ENCODE measurements at regions not wholly inside any gene's neighbourhood (a gene's known extent, or its start where the extent isn't known, plus 50 kb on each side); places are given as distances from the start of the nearest gene placed in this dataset.

DNA sequence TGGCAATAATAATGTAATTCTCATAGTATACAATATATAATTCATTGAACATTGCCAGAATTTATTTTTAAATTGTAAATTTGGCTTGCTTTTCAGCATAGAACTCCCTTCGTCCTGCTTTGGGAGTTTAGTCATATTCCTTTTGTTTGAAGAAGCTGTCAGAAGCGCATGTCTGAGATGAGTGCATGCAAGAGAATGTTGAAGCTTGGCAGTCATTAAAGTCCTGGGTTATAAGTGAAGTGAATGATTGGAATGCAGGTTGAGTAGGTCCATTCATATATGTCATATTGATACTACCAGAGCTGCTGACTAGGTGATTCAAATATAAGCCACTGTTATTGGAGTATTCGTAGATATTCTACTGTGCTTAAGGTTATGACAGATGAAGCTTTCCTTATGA lies 243.6 kb upstream of the MDFIC2 start:
- no peak for DNase-seq (ENCODE audit: low read depth, low spot score)
- no peaks in the 10 kb centered on the region for H3K9me1 ChIP-seq (ENCODE audit: control insufficient read depth, extremely low read depth, insufficient read depth, low read length)
- no peak overlapping the region for H3K9ac ChIP-seq (ENCODE audit: control insufficient read depth, extremely low read depth, insufficient read depth, low read length)
- H3K27ac ChIP-seq (ENCODE audit: control insufficient read depth, insufficient read depth, low read length), result no peak overlapping the region
- no peaks in the 10 kb centered on the region for H3K79me2 ChIP-seq (ENCODE audit: control insufficient read depth, insufficient read depth, low read length)
- no peaks in the 10 kb centered on the region for H3K9me3 ChIP-seq (ENCODE audit: control insufficient read depth, low read depth, low read length)
- H3K4me3 ChIP-seq (ENCODE audit: control insufficient read depth in 2 of 3, extremely low read depth in 1 of 3, insufficient read depth in 2 of 3, low read depth in 1 of 3, low read length in 3 of 3), result no peak overlapping the region
- H3K36me3 ChIP-seq (ENCODE audit: control insufficient read depth in 2 of 2, extremely low read depth in 1 of 2, insufficient read depth in 2 of 2, low read length in 2 of 2), result no peaks in the 10 kb centered on the region
- FAIRE-seq, result no peak
- no peaks in the 10 kb centered on the region for H3K27me3 ChIP-seq (ENCODE audit: control insufficient read depth, extremely low read depth, insufficient read depth, low read length)
- H3K4me2 ChIP-seq (ENCODE audit: control insufficient read depth, extremely low read depth, insufficient read depth, low read depth, low read length), result no peak overlapping the region
- no peak overlapping the region for H2AFZ ChIP-seq (ENCODE audit: control insufficient read depth, low read length)
- dilution Hi-C loops (cut with MboI; ENCODE audit: extremely low pct_ligation_motif_present, low sequenced_read_pairs), result no loop called here
- H3K4me1 ChIP-seq (ENCODE audit: control insufficient read depth, extremely low read depth, insufficient read depth, low read length), result no peaks in the 10 kb centered on the region
- TF ChIP-seq, protein P1, sequence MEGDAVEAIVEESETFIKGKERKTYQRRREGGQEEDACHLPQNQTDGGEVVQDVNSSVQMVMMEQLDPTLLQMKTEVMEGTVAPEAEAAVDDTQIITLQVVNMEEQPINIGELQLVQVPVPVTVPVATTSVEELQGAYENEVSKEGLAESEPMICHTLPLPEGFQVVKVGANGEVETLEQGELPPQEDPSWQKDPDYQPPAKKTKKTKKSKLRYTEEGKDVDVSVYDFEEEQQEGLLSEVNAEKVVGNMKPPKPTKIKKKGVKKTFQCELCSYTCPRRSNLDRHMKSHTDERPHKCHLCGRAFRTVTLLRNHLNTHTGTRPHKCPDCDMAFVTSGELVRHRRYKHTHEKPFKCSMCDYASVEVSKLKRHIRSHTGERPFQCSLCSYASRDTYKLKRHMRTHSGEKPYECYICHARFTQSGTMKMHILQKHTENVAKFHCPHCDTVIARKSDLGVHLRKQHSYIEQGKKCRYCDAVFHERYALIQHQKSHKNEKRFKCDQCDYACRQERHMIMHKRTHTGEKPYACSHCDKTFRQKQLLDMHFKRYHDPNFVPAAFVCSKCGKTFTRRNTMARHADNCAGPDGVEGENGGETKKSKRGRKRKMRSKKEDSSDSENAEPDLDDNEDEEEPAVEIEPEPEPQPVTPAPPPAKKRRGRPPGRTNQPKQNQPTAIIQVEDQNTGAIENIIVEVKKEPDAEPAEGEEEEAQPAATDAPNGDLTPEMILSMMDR (optimal IDR thresholded peaks at IDR 0.05 in 1 of 3, IDR thresholded peaks at IDR 0.05 in 1 of 3, conservative IDR thresholded peaks at IDR 0.05 in 1 of 3; ENCODE audit: extremely low read depth in 1 of 3, insufficient read depth in 2 of 3, low read length in 3 of 3), result no peak
- TF ChIP-seq EZH2 (IDR thresholded peaks at IDR 0.05; ENCODE audit: low read length), result no peak
- H4K20me1 ChIP-seq (ENCODE audit: control insufficient read depth, extremely low read depth, insufficient read depth, low read length), result no peaks in the 10 kb centered on the region

DNA sequence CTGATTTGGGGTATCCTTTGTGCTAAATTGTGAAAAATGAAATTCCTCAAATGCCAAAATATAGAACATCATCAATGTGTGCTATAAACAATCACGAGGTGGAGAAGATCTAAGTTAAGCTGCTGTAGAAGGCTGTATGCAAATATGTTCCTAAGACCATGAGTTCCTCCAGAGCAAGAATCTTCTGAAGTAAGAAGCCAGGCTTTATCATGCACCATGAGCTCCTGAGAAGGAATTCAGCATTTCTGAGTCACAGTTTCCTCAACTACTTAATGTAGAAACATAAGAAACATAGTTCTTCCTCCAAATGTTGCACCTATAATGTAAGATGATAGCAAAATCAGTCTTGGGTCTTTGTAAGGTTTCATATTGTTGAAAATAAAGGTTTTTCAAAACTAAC lies 241.7 kb upstream of the MDFIC2 start:
- Histone ChIP-seq H3K4me1 (ENCODE audit: control insufficient read depth, extremely low read depth, insufficient read depth, low read length) (no peaks in the 10 kb centered on the region), H2AFZ (ENCODE audit: control insufficient read depth, low read length) (no peak overlapping the region), H3K27me3 (ENCODE audit: control insufficient read depth, extremely low read depth, insufficient read depth, low read length) (no peaks in the 10 kb centered on the region), H3K9me3 (ENCODE audit: control insufficient read depth, low read depth, low read length) (no peaks in the 10 kb centered on the region), H3K9me1 (ENCODE audit: control insufficient read depth, extremely low read depth, insufficient read depth, low read length) (no peaks in the 10 kb centered on the region), H3K4me3 (ENCODE audit: control insufficient read depth in 2 of 3, extremely low read depth in 1 of 3, insufficient read depth in 2 of 3, low read depth in 1 of 3, low read length in 3 of 3) (no peak overlapping the region), H3K27ac (ENCODE audit: control insufficient read depth, insufficient read depth, low read length) (no peak overlapping the region), H3K4me2 (ENCODE audit: control insufficient read depth, extremely low read depth, insufficient read depth, low read depth, low read length) (no peak overlapping the region), H4K20me1 (ENCODE audit: control insufficient read depth, extremely low read depth, insufficient read depth, low read length) (no peaks in the 10 kb centered on the region), H3K9ac (ENCODE audit: control insufficient read depth, extremely low read depth, insufficient read depth, low read length) (no peak overlapping the region), H3K36me3 (ENCODE audit: control insufficient read depth in 2 of 2, extremely low read depth in 1 of 2, insufficient read depth in 2 of 2, low read length in 2 of 2) (no peaks in the 10 kb centered on the region), H3K79me2 (ENCODE audit: control insufficient read depth, insufficient read depth, low read length) (no peaks in the 10 kb centered on the region)
- DNase-seq (ENCODE audit: low read depth, low spot score) (no peak), FAIRE-seq (no peak)
- TF ChIP-seq, protein P1 (optimal IDR thresholded peaks at IDR 0.05 in 1 of 3, IDR thresholded peaks at IDR 0.05 in 1 of 3, conservative IDR thresholded peaks at IDR 0.05 in 1 of 3; ENCODE audit: extremely low read depth in 1 of 3, insufficient read depth in 2 of 3, low read length in 3 of 3), result no peak
- no peak for TF ChIP-seq EZH2 (IDR thresholded peaks at IDR 0.05; ENCODE audit: low read length)
- dilution Hi-C loops (cut with MboI; ENCODE audit: extremely low pct_ligation_motif_present, low sequenced_read_pairs), result no loop called here
